NCI-H526 treated with DMSO at 0.1 percent for 48 hours (cell line): ENCODE measurements at regions not wholly inside any gene's neighbourhood (a gene's known extent, or its start where the extent isn't known, plus 50 kb on each side); places are given as distances from the start of the nearest gene placed in this dataset.

Source experiments
- DNase-seq: peaks from one replicate; lab custom pipeline; 2025; lab: John Stamatoyannopoulos, UW

DNA sequence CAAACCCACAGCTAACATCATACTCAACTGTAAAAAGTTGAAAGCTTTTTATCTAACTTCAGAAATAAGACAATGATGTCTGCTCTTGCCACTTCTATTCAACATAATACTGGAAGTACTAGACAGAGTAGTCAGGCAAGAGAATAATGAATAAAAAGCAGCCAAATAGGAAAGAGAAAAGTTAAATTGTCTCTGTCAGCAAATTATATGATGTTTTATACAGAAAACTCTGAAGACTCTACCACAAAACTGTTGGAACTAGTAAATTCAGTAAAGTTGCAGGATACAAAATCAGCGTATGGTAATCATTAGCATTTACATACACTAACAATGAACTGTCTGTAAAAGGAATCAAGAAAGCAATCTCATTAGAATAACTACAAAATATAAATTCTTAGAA lies 752.9 kb upstream of the CT83 start:
- DNase-seq: no peak

DNA sequence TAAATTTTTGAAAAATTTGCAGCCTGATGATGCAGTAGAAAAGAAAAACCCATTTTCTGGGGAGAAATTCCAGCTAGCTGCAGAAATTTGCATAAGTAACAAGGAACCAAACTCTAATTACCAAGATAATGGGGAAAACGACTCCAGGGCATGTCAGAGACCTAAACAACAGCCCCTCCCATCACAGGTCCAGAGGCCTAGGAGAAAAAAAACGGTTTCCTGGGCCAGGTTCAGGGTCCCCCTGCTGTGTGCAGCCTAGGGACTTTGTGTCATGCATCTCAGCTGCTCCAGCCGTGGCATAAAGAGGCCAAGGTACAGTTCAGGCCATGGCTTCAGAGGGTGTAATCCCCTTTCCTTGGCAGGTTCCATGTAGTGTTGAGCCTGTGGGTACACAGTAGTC lies 733.7 kb upstream of the CT83 start:
- no peak for DNase-seq

DNA sequence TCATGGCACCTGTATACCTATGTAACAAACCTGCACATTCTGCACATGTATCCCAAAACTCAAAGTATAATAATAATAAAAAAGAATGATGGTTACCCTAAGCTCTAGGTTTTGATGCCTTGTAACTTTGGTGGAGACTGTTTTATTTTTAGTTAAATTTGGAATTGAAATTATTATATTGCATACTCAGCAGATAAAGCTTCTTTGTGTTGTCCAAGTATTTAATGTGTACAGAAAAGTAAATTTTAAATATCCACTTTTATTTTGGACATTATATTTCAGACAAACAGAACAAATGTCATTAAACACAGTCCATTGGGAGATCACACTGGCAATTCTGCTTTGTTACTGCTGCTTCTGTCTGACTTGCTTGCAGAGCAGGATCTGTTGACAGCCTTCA lies 684.5 kb upstream of the CT83 start:
- no peak for DNase-seq

DNA sequence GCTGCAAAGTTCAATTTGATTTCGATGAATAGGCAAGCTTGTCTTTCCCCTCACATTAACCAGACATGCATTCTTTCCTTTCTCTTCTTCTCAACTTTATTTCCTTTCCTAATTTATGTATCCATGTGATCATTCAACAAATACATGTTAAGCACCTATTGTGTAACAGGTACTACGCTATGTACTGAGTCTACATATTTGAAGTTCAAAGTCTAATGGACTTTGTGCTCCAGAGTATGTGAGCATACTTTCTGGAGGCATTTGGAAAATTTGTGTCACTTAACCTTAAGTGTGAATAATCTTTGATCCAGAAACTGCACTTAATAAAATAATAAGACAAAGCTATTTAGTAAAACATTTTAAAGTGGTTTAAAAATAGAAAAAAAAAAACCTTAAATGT lies 675.3 kb upstream of the CT83 start:
- DNase-seq: no peak

DNA sequence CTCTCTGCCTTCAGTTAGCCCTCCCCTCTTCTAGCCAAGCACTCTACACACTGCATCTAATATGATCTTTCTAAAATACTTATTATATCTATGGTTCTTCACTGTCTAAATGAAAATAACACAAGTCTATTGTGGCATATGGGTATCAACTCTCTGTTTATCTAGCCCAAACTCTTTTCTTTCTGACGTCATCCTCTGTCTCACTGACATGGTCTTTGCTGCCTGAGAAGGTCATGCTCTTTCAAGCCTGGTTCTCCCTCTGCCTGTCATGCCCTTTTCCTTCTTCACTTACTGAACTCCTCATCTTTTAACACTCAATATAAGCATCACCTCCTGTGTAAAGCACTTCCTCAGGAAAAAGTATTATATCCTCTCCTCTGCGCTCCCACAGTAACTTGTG lies 672.2 kb upstream of the CT83 start:
- no peak for DNase-seq

DNA sequence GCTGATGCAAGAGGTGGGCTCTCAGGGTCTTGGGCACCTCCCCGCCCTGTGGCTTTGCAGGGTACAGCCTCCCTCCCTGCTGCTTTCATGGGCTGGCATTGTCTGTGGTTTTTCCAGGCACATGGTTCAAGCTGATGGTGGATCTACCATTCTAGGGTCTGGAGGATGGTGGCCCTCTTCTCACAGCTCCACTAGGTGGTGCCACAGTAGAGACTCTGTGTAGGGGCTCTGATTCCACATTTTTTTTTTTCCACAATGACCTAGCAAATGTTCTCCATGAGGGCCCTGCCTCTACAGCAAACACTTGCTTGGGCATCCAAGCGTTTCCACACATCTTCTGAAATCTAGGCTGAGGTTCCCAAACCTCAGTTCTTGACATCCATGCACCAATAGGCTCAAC lies 657.9 kb upstream of the CT83 start:
- DNase-seq: no peak

DNA sequence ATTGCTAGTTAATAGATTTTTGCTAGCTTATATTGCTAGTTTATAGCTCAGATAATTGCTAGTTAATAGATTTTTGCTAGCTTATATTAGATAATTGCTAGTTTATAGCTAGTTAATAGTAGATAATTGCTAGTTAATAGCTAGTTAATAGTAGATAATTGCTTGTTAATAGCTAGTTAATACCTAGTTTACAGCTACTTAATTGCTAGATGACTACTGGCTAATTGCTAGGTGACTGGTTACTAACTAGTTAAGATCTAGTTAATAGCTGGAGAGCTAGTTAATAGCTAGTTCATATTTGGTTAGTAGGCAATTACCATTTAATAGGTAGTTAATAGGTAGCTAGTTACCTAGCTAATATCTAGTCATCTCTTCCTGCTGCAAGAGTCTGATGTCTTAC lies 633.8 kb upstream of the CT83 start:
- DNase-seq: no peak

DNA sequence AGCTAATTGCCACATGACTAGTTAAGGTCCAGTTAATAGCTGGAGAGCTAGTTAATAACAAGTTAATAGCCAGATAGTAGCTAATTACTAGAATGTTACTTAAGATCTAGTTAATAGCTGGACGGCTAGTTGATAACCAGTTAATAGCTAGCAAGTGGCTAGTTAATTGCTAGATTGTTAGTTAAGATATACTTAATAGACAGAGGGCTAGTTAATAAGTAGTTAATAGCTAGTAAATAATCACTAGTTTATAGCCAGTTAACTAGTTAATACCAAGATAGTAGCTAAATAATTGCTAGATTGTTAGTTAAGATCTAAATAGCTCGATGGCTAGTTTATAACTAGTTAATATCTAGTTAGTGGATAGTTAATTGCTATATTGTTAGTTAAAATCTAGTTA lies 632.6 kb upstream of the CT83 start:
- no peak for DNase-seq

DNA sequence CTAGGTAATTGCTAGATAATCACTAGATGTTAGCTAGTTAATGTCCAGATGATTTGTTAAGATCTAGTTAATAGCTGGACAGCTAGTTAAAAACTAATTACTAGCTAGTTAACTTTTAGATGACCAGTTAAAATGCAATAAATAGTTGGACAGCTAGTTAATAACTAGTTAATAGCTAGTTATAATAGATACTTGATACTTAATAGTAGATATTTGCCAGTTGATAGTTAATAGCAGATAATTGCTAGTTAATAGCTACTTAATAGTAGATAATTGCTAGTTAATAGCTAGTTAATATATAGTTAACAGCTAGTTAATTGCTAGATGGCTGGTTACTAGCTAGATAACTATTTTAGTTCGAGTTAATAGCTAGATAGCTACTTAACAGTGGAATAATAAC lies 631.4 kb upstream of the CT83 start:
- DNase-seq: no peak

DNA sequence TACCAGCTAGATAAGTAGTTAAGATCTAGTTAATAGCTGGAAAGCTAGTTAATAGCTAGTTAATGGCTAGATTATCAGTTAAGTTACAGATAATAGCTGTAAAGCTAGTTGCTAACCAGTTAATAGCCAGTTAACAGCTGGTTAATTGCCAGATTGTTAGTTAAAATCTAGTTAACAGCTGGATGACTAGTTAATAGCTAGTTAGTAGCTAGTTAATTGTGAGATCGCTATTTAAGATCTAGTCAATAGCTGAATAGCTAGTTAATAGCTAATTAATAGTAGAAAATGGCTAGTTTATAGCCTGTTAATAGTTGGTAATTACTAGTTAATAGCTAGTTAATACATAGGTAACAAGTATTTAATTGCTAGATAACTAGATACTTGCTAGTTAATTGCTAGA lies 630.5 kb upstream of the CT83 start:
- no peak for DNase-seq

DNA sequence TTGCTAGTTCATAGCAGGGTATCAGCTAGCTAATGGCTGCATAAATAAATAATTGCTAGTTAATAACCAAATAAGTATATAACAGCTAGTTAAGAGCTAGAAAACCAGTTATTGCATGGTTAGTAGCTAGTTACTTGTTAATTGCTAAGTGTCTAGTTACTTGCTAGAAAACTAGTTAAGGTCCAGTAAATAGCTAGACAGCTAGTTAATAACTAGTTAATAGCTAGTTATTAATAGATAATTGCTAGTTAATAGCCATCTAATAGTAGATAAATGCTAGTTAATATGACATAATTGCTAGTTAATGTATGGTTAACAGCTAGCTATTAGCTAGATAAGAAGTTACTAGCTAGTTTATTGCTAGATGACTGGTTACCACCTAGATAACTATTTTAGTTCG lies 629.9 kb upstream of the CT83 start:
- no peak for DNase-seq

DNA sequence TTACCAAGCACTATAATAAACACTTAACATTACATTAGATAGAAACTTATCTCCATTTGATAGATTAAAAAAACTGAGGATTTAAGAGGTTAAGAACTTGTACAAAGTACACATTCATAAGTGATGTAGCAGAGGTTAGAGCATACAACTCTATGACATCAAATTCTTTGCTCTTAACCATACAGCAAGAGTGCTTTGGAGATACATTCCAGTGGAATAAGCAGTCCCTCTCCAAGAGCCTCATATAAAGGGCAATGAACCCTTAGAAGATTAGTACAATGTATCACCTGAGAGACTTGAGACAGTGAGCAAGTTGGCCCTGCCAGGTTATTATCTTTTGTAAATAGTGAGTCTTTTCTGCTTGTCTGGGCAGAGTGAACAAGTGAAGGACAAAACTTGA lies 600.4 kb upstream of the CT83 start:
- no peak for DNase-seq

DNA sequence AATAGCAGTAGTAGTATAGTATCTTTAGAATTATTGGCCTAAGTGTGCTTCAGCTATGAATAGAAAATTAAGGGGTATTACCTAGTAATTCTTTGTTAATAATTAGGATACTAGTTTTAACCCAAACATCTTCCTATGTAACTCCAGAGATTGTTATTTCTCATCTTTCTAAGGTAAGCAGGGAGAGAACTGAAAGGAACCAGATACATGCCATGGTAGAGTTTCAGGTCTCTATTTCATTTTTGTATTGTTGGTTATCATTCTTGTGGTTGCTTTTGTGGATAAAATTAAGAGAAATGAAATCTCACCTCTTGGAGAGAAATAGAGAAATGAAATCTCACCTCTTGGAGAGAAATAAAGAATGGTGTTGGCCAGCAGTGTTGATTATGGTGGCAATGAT lies 597.1 kb upstream of the CT83 start:
- no peak for DNase-seq

DNA sequence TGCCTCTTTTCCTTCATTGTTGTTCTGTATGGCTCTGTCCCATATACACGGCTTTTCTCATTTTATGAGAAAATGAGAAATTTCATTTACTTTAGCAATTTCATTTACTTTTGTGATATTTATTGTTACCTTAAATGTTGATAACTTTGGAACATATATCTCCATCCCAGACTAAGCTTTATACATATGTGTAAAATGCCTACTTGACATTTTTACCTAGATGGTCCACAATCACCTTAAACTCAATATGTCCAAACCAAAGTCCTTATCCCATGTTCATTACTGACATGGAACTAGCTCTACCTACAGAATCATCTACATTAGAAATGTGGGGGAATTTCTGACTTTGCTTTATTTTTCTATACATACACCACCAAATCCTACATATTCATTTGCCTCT lies 590.5 kb upstream of the CT83 start:
- no peak for DNase-seq

DNA sequence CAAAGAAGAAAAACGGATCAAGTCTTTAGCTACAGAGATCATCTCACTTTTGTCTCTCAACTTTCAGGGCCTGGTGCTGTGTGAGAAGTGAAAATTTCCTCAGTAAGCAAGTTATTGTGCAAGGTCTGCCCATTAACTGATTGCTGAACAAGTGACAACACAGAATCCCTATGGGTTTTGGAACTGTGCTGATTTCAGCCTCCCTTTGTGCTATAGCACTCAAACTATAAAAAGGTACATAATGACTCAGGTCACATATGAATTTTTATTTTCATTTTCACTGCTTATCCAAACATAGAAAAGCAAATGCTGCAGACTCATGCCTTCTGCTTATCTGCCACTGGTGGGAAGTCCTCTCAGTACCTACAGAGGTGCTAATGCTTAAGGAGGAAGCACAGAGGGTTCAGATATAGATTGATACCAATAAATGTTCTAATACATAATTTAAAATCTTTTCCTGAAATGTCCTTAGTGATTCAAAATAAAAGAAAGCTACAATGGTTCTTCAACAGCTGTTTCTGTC lies 576.2 kb upstream of the CT83 start:
- DNase-seq: no peak

DNA sequence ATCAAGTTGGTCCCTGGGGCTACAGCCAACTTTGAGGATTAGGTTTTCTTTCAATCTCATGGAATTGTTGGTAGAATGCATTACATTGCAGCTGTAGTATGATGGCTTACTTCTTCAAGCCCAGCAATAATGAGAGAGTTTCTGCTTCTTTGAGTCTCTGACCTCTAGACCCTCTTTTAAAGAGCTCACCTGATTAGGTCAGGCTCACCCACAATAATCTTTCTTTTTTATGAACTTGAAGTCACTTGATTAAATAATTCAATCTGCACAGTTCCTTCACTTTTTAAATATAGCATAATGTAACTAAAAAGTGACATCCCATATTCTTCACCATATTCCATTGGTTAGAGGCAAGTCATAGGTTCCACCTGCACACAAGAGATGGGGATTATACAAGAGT lies 547.5 kb upstream of the CT83 start:
- DNase-seq: no peak

DNA sequence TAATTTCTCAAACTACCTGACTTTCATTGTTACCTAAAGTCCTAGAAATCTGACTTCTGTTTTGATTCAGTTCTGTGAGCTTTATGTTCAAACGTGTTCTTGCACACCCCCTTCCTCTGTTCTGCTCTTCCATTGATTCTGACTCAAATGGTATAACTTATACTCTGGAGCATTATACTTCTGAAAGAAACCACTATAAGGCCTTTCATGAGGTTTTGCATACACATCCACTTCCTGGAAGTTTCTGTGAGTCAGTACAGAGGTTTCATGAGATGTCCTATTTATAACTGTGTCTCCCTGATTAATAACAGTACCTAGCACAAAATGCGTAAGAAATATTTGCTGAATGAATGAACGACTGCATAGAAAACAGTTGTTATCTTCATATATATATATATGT lies 540.2 kb upstream of the CT83 start:
- no peak for DNase-seq

DNA sequence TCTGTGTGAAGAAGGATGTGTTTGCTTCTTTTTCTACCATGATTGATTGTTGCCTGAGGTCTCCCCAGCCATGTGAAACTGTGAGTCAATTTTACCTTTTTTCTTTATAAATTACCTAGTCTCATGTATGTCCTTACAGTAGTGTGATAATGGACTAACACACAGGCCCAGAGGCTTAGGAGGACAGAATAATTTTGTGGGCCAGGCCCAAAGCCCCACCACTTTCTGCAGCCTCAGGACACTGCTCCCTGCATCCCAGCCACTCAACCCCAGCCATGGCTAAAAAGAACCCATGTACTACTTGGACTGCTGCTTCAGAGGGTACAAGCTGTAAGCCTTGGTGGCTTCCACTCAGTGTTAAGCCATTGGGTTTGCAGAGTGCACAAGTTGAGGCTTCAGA lies 512.7 kb upstream of the CT83 start:
- no peak for DNase-seq

DNA sequence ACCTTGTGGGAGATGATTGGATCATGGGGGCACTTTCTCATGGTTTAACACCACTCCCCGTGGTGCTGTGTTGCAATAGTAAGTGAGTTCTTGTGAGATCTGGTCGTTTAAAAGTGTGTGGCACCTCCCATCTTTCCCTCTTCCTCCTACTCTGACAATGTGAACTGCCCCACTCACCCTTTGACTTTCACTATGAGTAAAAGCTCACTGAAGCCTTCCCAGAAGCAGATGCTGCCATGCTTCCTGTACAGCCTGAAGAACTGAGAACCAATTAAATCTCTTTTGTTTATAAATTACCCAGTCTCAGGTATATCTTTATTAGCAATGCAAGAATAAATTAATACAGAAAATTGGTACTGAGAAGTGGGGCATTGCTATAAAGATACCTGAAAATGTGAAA lies 509.6 kb upstream of the CT83 start:
- no peak for DNase-seq

DNA sequence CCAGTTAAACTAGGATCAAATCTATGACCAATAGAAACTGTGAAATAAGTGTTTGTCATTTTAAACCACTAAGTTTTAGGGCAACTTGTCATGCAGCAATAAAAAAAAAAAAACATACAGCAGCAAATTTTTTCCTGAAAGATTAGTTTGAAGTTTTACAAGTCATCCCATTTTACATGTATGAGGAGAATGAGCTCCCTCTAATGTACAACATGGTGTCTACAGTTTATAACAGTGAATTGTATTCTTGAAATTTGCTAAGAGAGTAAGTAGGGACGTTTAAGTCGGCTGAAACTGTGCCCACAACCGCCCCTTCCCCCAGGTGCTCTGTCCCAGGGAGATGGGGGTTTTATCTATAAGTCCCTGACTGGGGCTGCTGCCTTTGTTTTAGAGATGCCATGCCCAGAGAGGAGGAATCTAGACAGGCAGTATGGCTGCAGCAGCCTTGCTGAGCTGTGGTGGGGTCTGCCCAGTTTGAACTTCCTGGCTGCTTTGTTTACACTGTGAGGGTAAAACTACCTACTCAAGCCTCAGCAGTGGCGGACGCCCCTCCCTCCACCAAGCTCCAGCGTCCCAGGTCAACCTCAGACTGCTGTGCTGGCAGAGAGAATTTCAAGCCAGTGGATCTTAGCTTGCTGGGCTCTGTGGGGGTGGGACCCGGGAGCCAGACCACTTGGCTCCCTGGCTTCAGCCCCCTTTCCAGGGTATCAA lies 499.3 kb upstream of the CT83 start:
- DNase-seq: no peak

DNA sequence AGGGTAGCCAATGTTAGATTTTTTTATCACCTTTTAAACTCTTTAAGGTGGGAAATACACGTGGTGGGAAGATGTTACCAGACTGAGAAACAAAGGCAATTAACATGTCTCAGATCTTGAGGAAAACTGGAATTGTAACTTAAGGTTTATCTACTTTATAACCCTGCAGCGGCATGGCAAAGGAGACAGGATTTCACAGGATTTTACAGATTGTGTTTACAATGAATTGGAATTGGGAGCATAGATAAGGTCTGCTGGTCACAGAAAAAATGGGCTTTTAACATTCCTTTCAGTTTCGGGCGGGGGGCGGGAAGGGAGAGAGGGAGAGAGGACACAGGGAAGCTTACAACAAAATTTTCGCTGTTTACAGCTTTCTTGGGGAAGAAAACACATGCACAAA lies 467.5 kb upstream of the CT83 start:
- no peak for DNase-seq

DNA sequence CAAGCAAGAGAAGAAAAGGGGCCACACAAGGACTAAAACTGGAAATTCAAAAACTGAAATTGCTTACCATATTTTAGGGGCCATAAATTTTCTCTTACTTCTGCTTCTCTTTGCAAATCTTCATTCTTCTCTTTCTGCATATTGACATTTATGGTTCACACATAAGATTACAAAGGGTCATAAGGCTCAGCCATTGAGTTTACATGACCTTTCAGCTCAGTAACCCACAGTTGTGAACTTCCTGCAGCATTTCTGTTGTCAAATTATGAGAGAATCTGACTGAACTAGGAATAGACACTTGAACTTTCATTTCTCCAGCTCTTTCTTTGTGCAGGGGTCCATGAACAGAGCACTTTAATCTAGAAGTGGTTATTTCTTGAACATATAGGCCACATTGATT lies 434.8 kb upstream of the CT83 start:
- no peak for DNase-seq

DNA sequence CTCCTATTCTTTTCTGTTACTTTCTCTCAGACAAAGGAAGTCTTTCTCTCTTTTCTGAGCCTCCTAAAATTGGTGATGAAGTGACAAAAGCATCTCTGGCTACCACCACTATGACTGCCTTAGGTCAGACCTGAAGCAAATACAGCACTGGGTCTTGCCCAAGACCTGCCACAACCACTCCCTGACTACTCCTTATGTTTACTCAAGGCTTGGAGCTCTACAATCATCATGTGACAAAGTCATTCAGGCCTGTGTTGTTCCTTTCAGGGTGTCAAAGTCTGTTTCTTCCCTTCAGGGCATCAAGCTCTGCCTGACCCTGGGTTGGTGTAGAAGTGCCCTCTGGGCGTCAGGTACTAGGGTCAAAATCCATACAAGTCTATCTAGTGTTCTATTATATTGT lies 419.2 kb upstream of the CT83 start:
- no peak for DNase-seq

DNA sequence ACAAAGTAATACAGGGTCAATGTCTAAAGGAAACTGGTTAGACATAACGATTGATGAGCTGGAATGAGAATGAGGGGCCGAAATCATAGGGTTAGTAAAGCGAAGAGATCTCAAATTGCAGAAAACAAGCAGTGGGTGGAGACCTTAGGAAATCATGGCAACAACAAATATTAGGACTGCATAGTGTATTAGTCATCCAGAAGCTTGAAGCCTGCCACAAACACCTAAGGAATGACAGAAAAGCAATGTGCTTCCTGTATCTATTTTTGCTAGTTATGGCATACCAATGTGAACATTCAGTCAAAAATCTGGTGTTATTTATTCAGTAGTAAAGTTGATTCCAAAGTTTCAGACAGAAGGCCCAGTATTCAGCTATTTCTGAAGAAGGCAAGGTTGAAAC lies 410.9 kb upstream of the CT83 start:
- no peak for DNase-seq

DNA sequence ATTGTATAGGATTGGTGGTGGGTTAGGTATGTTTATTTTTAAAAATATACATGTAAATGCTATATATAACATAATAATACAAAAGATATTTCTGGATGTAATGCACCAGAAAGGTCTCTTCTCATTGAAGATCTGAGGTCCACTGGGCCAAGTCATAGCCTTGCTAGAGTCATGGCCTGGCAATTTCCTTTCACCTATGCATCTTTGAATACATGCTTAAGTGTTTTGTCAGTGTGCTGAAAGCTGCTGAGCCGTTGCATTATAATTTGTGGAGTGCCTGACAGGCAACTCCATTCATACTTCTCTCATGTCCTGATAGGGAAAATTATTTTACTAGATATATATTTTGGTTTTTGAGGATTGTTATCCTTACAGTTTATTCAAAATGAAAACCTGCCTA lies 410.2 kb upstream of the CT83 start:
- no peak for DNase-seq
